ENCODE measurements at regions not wholly inside any gene's neighbourhood (a gene's known extent, or its start where the extent isn't known, plus 50 kb on each side); places are given as distances from the start of the nearest gene placed in this dataset.

GRCh38 chr10:35769795-35770194 lies 127.7 kb upstream of the FZD8 start:
- DNase-seq (ENCODE audit: low read depth, low spot score) (no peak), FAIRE-seq (no peak)
- Histone ChIP-seq H4K20me1 (replicated peaks; ENCODE audit: control insufficient read depth, extremely low read depth, insufficient read depth, low read length) (no peaks in the 10 kb centered on the region), H3K27ac (ENCODE audit: insufficient read depth, low read depth, low read length) (no peak overlapping the region), H3K4me1 (ENCODE audit: control insufficient read depth, extremely low read depth, insufficient read depth, low read length) (no peaks in the 10 kb centered on the region), H3K9ac (replicated peaks; ENCODE audit: extremely low read depth, insufficient read depth, low read length) (no peak overlapping the region), H3K36me3 (ENCODE audit: control insufficient read depth in 2 of 2, extremely low read depth in 1 of 2, insufficient read depth in 2 of 2, low read length in 2 of 2) (no peaks in the 10 kb centered on the region), H2AFZ (ENCODE audit: low read depth, low read length) (no peak overlapping the region), H3K9me3 (replicated peaks; ENCODE audit: control insufficient read depth, insufficient read depth, low read length) (no peaks in the 10 kb centered on the region), H3K4me2 (ENCODE audit: insufficient read depth, low read length) (no peak overlapping the region), H3K9me1 (replicated peaks; ENCODE audit: control insufficient read depth, extremely low read depth, insufficient read depth, low read length) (no peaks in the 10 kb centered on the region), H3K27me3 (ENCODE audit: control insufficient read depth in 2 of 2, insufficient read depth in 2 of 2, low read length in 2 of 2) (peaks cover 0 to 4% of the 10 kb centered on the region in 2 experiments), H3K79me2 (ENCODE audit: control insufficient read depth, insufficient read depth, low read length) (no peaks in the 10 kb centered on the region), H3K4me3 (replicated peaks in 1 of 3; ENCODE audit: insufficient read depth in 1 of 3, low read depth in 1 of 3, low read length in 3 of 3) (no peak overlapping the region)
- CTCF ChIA-PET: no interaction called here
- dilution Hi-C loops (cut with MboI; ENCODE audit: extremely low pct_ligation_motif_present, low sequenced_read_pairs): no loop called here
- POLR2A ChIA-PET: no interaction called here
- no peak for TF ChIP-seq FOS (IDR thresholded peaks at IDR 0.05; ENCODE audit: borderline replicate concordance, insufficient read depth, low read length)
- TF ChIP-seq MYC (IDR thresholded peaks at IDR 0.05; ENCODE audit: low read depth, low read length): no peak
- TF ChIP-seq JUN (IDR thresholded peaks at IDR 0.05; ENCODE audit: borderline replicate concordance, insufficient read depth, insufficient read length, low read depth): no peak
- no peak for TF ChIP-seq CTCF (IDR thresholded peaks at IDR 0.05; ENCODE audit: extremely low read depth in 1 of 2, insufficient read depth in 1 of 2, low read depth in 1 of 2, low read length in 2 of 2)
- no peak for TF ChIP-seq GATA2 (IDR thresholded peaks at IDR 0.05; ENCODE audit: insufficient read depth, insufficient read length, low read depth, low read length)
- TF ChIP-seq MAX (IDR thresholded peaks at IDR 0.05; ENCODE audit: insufficient read depth, insufficient read length): no peak
- TF ChIP-seq EZH2 (IDR thresholded peaks at IDR 0.05; ENCODE audit: borderline replicate concordance, low read depth, low read length, severe bottlenecking): no peak
- TF ChIP-seq POLR2AphosphoS5 (IDR thresholded peaks at IDR 0.05; ENCODE audit: insufficient read depth, low read depth, low read length): no peak
- no peak for TF ChIP-seq POLR2A (IDR thresholded peaks at IDR 0.05; ENCODE audit: low read depth, low read length)
- BruUV-seq (replicated peaks): no TSS peak
- intact Hi-C loops (cut with micrococcal nuclease): no loop called here

Data from endothelial cell of umbilical vein (primary cell).